GM19467 (cell line): ENCODE measurements at regions not wholly inside any gene's neighbourhood (a gene's known extent, or its start where the extent isn't known, plus 50 kb on each side); places are given as distances from the start of the nearest gene placed in this dataset.
"Not testable (repeated sequence)": the region's sequence is repeated elsewhere in the genome, so short reads cannot be mapped to it uniquely, and the experiment has no call there.

ENCODE experiments used
- ATAC-seq: cut with Tn5 transposase; IDR thresholded peaks from one replicate; pipeline ENCODE4 v1.9.1; 2021; ENCODE audit warnings: mild to moderate bottlenecking, moderate library complexity; ENCODE audit not compliant: unreplicated experiment

GRCh38 chr16:10232757-10233156, 50.5 kb upstream of the GRIN2A start:
- ATAC-seq: no peak

GRCh38 chr16:10239640-10240039, 57.4 kb upstream of the GRIN2A start:
- no peak for ATAC-seq

GRCh38 chr16:10240854-10241613, 58.8 kb upstream of the GRIN2A start:
- ATAC-seq: no peak

- ATAC-seq: no peak
Measured at GRCh38 chr16:10242097-10242496, 59.9 kb upstream of the GRIN2A start.

- no peak for ATAC-seq
Measured at GRCh38 chr16:10242916-10243315, 60.7 kb upstream of the GRIN2A start.

- ATAC-seq: no peak
Measured at GRCh38 chr16:10245002-10245401, 62.8 kb upstream of the GRIN2A start.

- no peak for ATAC-seq
Measured at GRCh38 chr16:10250137-10250828, 68.1 kb upstream of the GRIN2A start.

- no peak for ATAC-seq
Measured at GRCh38 chr16:10252155-10252554, 69.9 kb upstream of the GRIN2A start.

- ATAC-seq: no peak
Measured at GRCh38 chr16:10253409-10253808, 71.2 kb upstream of the GRIN2A start.

- ATAC-seq: no peak
Measured at GRCh38 chr16:10255728-10256127, 73.5 kb upstream of the GRIN2A start.

- no peak for ATAC-seq
Measured at GRCh38 chr16:10256784-10257641, 74.8 kb upstream of the GRIN2A start.

- ATAC-seq: not testable (repeated sequence)
Measured at GRCh38 chr16:10257642-10258251, 75.5 kb upstream of the GRIN2A start.

GRCh38 chr16:10258930-10259603, 76.8 kb upstream of the GRIN2A start:
- not testable (repeated sequence) for ATAC-seq

GRCh38 chr16:10261077-10261476, 78.8 kb upstream of the GRIN2A start:
- no peak for ATAC-seq

- not testable (repeated sequence) for ATAC-seq
Measured at GRCh38 chr16:10261526-10261925, 79.3 kb upstream of the GRIN2A start.

- ATAC-seq: no peak
Measured at GRCh38 chr16:10262377-10263132, 80.3 kb upstream of the GRIN2A start.

GRCh38 chr16:10265770-10266615, 83.8 kb upstream of the GRIN2A start:
- ATAC-seq: no peak

GRCh38 chr16:10266809-10267208, 84.6 kb upstream of the GRIN2A start:
- ATAC-seq: peak; percentile 80

GRCh38 chr16:10269632-10270031, 87.4 kb upstream of the GRIN2A start:
- ATAC-seq: no peak
